HepG2 (cell line): ENCODE measurements at regions not wholly inside any gene's neighbourhood (a gene's known extent, or its start where the extent isn't known, plus 50 kb on each side); places are given as distances from the start of the nearest gene placed in this dataset.

Experiments used
- CENPT ChIP-seq: sonication (generic); formaldehyde crosslinking; IDR thresholded peaks from 2 replicates; pipeline ENCODE4 v1.8.0; 2022; ENCODE audit warnings: low read depth, mild to moderate bottlenecking, moderate library complexity, missing genetic modification reagents
- CTCF ChIP-seq: sonication (generic); formaldehyde crosslinking; IDR thresholded peaks from 2 replicates; pipeline ENCODE4 v1.5.0; 2020; ENCODE audit warnings: mild to moderate bottlenecking, missing genetic modification reagents, moderate library complexity
- DPF2 ChIP-seq: sonication (generic); formaldehyde crosslinking; IDR thresholded peaks from 2 replicates; pipeline ENCODE4 v1.4.0; 2020; ENCODE audit warnings: mild to moderate bottlenecking, low read depth, missing genetic modification reagents, borderline replicate concordance
- FOXK1 ChIP-seq: sonication (generic); formaldehyde crosslinking; IDR thresholded peaks from 2 replicates; pipeline ENCODE4 v1.4.0; 2020; ENCODE audit warnings: low read depth, missing genetic modification reagents, borderline replicate concordance
- HNF4G ChIP-seq, 2 experiments: sonication (generic) in 1 of 2; formaldehyde crosslinking in 1 of 2; IDR thresholded peaks; 2 replicates each; pipeline versions ENCODE4 v1.4.0 to v1.6.1; 2011 to 2020; ENCODE audit warnings: borderline replicate concordance in 2 of 2, low read depth in 2 of 2, mild to moderate bottlenecking in 2 of 2, low read length in 1 of 2, missing genetic modification reagents in 1 of 2, moderate library complexity in 1 of 2
- HNRNPL ChIP-seq: fragments of 200-400 bp; formaldehyde crosslinking; IDR thresholded peaks from 2 replicates; pipeline ENCODE4 v1.6.1; 2017; ENCODE audit warnings: mild to moderate bottlenecking, low read depth, low read length
- HOXA3 ChIP-seq: sonication (generic); formaldehyde crosslinking; IDR thresholded peaks from 2 replicates; pipeline ENCODE4 v1.5.0; 2020; ENCODE audit warnings: missing genetic modification reagents
- IKZF1 ChIP-seq: fragments of 450-650 bp; IDR thresholded peaks from 2 replicates; pipeline ENCODE4 v1.7.1; 2016
- MEIS2 ChIP-seq: sonication (generic); formaldehyde crosslinking; IDR thresholded peaks from 2 replicates; pipeline ENCODE4 v1.9.0; 2021; ENCODE audit warnings: mild to moderate bottlenecking, missing genetic modification reagents
- PLSCR1 ChIP-seq: sonication (generic); formaldehyde crosslinking; IDR thresholded peaks from 2 replicates; pipeline ENCODE4 v1.5.0; 2020; ENCODE audit warnings: missing genetic modification reagents, mild to moderate bottlenecking, borderline replicate concordance
- TBP ChIP-seq: sonication (generic); formaldehyde crosslinking; IDR thresholded peaks from 2 replicates; pipeline ENCODE4 v1.5.0; 2020; ENCODE audit warnings: missing genetic modification reagents
- THAP9 ChIP-seq: sonication (generic); formaldehyde crosslinking; IDR thresholded peaks from 2 replicates; pipeline ENCODE4; 2020; ENCODE audit warnings: missing genetic modification reagents, mild to moderate bottlenecking, borderline replicate concordance
- ZNF18 ChIP-seq: sonication (generic); formaldehyde crosslinking; IDR thresholded peaks from 2 replicates; pipeline ENCODE4 v1.8.0; 2022; ENCODE audit warnings: mild to moderate bottlenecking, missing genetic modification reagents; ENCODE audit not compliant: insufficient replicate concordance
- ZNF224 ChIP-seq: sonication (generic); formaldehyde crosslinking; IDR thresholded peaks from 2 replicates; pipeline ENCODE4 v1.5.0; 2020; ENCODE audit warnings: mild to moderate bottlenecking, missing genetic modification reagents
- ZNF251 ChIP-seq: sonication (generic); formaldehyde crosslinking; IDR thresholded peaks from 2 replicates; pipeline ENCODE4 v1.9.0; 2021; ENCODE audit warnings: mild to moderate bottlenecking, missing genetic modification reagents
- ZNF350 ChIP-seq: sonication (generic); formaldehyde crosslinking; IDR thresholded peaks from 2 replicates; pipeline ENCODE4 v1.4.0; 2020; ENCODE audit warnings: mild to moderate bottlenecking, low read depth, missing genetic modification reagents, borderline replicate concordance
- ZNF451 ChIP-seq: sonication (generic); formaldehyde crosslinking; IDR thresholded peaks from 2 replicates; pipeline ENCODE4 v1.5.0; 2020; ENCODE audit warnings: mild to moderate bottlenecking, missing genetic modification reagents
- ZNF510 ChIP-seq: sonication (generic); formaldehyde crosslinking; IDR thresholded peaks from 2 replicates; pipeline ENCODE4 v1.4.0; 2020; ENCODE audit warnings: low read depth, mild to moderate bottlenecking, missing genetic modification reagents
- ZNF563 ChIP-seq: sonication (generic); formaldehyde crosslinking; IDR thresholded peaks from 2 replicates; pipeline ENCODE4 v1.8.0; 2022; ENCODE audit warnings: mild to moderate bottlenecking, moderate library complexity, missing genetic modification reagents
- ZNF670 ChIP-seq: sonication (generic); formaldehyde crosslinking; IDR thresholded peaks from 2 replicates; pipeline ENCODE4 v1.8.0; 2022; ENCODE audit warnings: mild to moderate bottlenecking, missing genetic modification reagents, borderline replicate concordance
- ZNF747 ChIP-seq: sonication (generic); formaldehyde crosslinking; IDR thresholded peaks from 2 replicates; pipeline ENCODE4 v1.8.1; 2023; ENCODE audit warnings: missing genetic modification reagents, mild to moderate bottlenecking, borderline replicate concordance
- ZNF761 ChIP-seq: sonication (generic); formaldehyde crosslinking; conservative IDR thresholded peaks from 2 replicates; pipeline ENCODE4 v1.4.0; 2020; ENCODE audit warnings: mild to moderate bottlenecking, missing genetic modification reagents
- ZNF766 ChIP-seq: sonication (generic); formaldehyde crosslinking; IDR thresholded peaks from 2 replicates; pipeline ENCODE4 v1.5.0; 2020; ENCODE audit warnings: missing genetic modification reagents, borderline replicate concordance
- ZNF768 ChIP-seq: sonication (generic); formaldehyde crosslinking; IDR thresholded peaks from 2 replicates; pipeline ENCODE4 v1.4.0; 2020; ENCODE audit warnings: missing genetic modification reagents

GRCh38 chr9:97761056-97761598 lies 64.0 kb upstream of the XPA start (continued):
- TF ChIP-seq DPF2 (peak; percentile 33; the same call in 1 of the 2 replicates), THAP9 (CRISPR knock-in tag) (no peak), ZNF761 (no peak), HNRNPL (no peak), ZNF224 (no peak), IKZF1 (no peak), CENPT (no peak), CTCF (CRISPR knock-in tag) (0 out of 2 replicates have a peak, but pooled peaks have one; percentile 6), PLSCR1 (no peak), ZNF251 (CRISPR knock-in tag) (0 out of 2 replicates have a peak, but pooled peaks have one; percentile 34), ZNF670 (no peak), MEIS2 (CRISPR knock-in tag) (no peak), ZNF451 (CRISPR knock-in tag) (no peak), FOXK1 (no peak), ZNF18 (no peak), TBP (no peak), ZNF766 (no peak), HNF4G (IDR thresholded peaks at IDR 0.05; ENCODE audit: borderline replicate concordance, low read depth, low read length) (0 out of 2 replicates have a peak, but pooled peaks have one; percentile 45), HNF4G (CRISPR knock-in tag; IDR thresholded peaks at IDR 0.05; ENCODE audit: borderline replicate concordance, low read depth) (no peak), ZNF350 (CRISPR knock-in tag) (no peak), ZNF563 (CRISPR knock-in tag) (no peak), ZNF747 (CRISPR knock-in tag) (no peak), HOXA3 (no peak), ZNF768 (CRISPR knock-in tag) (no peak), ZNF510 (CRISPR knock-in tag) (no peak)
